ENCODE measurements at regions not wholly inside any gene's neighbourhood (a gene's known extent, or its start where the extent isn't known, plus 50 kb on each side); places are given as distances from the start of the nearest gene placed in this dataset.

- DNase-seq = peak; percentile 5
Observed at GRCh38 chr1:214824763-214825162, 221.8 kb downstream of the CENPF start.

DNA sequence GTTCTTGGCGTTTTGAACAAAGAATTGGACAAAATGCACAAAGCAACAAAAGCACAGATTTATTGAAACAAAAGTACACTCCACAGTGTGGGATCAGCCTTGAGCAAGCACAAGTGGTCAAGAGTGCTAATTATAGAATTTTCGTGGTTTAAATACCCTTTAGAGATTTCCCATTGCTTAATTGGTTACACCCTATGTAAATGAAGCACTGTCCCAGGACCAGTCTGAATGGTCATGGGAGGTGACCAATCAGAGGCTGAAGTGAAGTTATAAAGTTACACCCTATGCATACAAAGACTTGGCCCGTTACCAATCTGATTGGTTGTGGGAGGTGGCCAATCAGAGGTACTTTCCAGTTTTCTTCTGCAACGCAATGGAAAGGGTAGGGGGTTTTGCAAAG is 223.6 kb downstream of the CENPF start:
- no peak for DNase-seq

DNA sequence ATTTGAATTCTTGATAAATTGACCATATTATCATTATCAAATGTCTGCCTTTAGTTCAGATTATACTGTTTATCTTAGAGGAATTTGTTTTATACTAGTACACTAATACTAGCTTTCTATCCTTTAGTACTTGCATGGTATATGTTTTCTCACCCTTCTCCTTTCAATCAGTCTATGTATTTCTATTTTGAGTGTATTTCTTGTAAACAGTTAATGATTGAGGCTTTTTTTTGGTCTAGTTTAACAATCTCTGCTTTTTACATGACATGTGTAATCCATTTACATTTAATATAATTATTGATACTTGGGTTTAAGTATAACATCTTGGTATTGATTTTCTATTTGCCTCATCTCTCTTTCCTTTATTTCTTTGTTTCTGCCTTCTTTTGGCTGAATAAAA is 224.9 kb downstream of the CENPF start:
- no peak for DNase-seq

GRCh38 chr1:214830941-214831340 is 227.9 kb downstream of the CENPF start:
- DNase-seq = no peak

DNA sequence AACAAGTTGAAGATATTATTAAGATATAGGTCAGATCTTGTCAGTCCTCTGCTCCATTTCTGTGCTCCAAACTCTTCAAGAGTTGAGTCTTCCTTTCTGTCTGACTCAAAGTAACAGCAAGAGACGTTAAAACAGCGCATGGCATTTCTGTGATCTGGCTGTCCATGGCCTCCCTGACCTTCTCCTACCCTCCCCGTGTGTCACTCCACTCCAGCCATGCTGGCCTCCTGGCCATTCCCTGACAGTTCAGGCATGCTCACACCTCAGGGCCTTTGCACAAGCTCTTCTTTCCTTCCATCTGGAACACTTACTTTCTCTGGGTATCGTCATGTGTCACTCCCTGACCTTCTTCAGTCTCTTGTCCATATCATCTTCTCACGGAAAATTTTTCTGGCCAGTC is 229.0 kb downstream of the CENPF start:
- DNase-seq = no peak

DNA sequence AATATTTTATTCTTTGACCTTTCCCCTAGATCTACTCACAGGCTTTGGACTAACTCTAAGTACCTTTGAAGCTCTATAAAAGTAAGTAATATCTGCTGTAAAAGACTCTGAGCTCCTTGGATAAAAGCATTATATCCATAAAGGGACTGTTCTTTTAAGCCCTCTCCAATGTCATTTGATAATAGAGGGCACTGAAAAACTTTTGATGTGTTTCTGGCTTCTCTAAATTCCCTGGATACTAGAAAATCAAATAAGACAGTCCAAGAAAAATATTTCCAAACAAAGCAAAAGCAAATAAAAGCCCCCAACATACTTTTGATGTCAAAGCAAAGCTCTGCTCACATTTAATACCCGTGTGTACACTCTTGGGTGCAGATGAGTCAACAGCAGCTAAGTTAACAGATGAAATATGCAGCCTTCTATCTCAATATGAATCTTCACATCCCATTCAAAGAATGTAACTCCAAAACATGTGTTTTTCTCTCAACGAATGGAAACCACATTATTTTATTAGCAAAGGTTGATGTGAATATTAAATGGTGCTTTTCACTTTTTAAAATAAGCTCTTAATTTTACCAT is 230.3 kb downstream of the CENPF start:
- no peak for DNase-seq

DNA sequence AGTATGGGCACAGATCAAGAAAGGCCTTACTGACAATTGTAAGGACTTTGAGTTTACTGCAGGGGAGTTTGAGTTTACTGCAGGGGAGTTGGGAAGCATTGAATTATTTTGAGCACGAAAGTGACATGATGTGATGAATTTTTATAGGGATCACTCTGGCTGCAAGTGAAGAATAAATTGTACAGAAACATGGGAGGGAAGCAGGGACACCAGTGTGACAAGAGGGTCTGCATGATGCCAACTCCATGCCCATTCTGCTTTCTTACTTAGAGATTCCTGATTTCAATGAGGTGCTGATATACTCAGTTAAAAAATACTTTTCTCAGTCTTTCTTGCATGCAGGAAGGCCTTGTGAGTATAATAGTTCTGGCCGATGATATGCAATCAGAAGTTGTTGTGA is 234.4 kb downstream of the CENPF start:
- DNase-seq = no peak

- DNase-seq = no peak
Observed at GRCh38 chr1:214838351-214838750, 235.4 kb downstream of the CENPF start.

GRCh38 chr1:214840356-214840755 is 237.4 kb downstream of the CENPF start:
- DNase-seq = no peak

GRCh38 chr1:214842856-214843255 is 239.7 kb upstream of the KCNK2 start:
- DNase-seq = no peak

DNA sequence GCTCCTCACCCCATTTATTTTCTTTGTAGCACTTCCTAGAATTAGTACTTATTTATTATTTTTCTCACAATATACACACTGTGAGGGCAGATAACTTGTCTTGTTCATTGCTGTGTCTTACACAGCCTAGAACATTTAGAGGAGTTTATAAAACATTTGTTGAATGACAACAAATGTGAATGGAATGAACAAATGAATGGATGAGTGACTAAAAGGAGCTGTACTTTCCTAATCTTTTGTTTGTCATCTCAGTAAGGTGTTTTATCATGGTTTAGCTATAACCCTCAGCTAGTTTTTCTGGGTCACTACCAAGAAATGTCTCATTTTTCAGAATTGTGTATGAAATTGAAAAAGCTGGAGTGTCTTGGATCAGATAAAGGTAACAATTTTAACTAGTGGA is 239.3 kb upstream of the KCNK2 start:
- no peak for DNase-seq

DNA sequence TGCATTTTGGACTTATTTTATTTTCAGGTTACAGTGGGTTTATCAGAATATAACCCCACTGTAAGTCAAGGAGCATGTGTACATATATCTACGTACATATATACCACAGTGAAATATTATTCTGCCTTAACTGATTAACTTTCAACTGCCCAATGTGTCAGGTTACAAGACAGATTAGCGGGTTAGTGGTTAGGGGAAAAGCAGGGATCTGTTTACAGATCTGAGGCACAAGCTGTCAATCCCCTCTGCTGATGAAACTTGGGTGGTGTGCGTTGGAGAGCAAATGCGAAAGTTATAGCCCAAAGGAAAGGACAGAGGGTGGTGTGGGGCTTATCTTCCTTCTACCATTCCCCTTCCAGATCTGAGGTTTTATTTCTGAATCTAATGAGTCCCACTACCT is 238.2 kb upstream of the KCNK2 start:
- no peak for DNase-seq

GRCh38 chr1:214846276-214846675 is 236.3 kb upstream of the KCNK2 start:
- DNase-seq = no peak

- DNase-seq = no peak
Observed at GRCh38 chr1:214847071-214847810, 235.3 kb upstream of the KCNK2 start.

GRCh38 chr1:214848101-214848500 is 234.4 kb upstream of the KCNK2 start:
- no peak for DNase-seq

DNA sequence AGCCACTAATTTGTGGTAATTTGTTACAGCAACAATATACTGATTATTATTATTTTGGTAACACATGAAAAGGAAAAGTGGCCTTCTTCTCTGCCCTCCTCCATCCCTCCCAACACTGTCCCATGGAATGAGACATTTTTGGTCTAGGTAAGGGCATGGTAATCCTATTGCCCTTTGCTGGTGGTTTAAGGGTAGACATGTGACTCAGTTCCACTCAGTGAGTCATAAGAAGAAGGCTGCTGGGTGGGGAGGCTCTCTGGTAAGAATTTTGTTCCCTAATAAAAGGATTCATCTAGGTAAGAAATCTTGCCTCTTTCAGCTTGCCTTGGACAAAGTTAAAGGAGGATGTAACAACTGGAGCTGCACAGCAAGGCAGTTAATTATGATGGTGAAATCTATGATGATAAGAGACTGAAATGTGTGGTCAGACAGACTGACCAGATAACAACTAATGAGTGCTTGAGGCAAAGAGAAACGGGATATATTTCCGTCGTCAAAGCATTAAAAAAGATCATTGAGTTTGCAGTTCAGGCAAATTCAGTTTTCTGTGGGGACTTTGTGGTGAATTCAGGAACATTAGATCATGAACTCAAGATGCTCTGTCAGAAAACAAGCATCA is 232.0 kb upstream of the KCNK2 start:
- DNase-seq = no peak

- DNase-seq = no peak
Observed at GRCh38 chr1:214853340-214853739, 229.2 kb upstream of the KCNK2 start.

- DNase-seq = no peak
Observed at GRCh38 chr1:214854126-214854875, 228.2 kb upstream of the KCNK2 start.

DNA sequence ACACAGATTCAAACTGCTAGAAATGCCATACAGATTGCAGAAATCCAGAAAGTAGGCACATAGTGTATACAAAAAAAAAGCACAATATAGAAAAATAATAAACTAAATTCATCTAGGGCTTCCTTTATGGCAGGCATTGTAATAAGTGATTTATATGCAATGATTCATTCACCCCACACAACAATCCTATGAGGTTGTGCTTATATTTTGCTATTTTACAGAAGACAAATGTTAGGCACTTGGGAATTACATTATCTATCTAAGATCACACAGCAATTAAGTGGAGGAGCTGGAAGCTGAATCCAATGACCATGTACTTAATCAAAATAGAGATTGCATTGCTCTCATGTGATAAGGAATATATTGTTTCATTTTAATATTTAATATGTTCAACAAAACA is 225.7 kb upstream of the KCNK2 start:
- DNase-seq = no peak

- no peak for DNase-seq
Observed at GRCh38 chr1:214857716-214858115, 224.8 kb upstream of the KCNK2 start.

DNA sequence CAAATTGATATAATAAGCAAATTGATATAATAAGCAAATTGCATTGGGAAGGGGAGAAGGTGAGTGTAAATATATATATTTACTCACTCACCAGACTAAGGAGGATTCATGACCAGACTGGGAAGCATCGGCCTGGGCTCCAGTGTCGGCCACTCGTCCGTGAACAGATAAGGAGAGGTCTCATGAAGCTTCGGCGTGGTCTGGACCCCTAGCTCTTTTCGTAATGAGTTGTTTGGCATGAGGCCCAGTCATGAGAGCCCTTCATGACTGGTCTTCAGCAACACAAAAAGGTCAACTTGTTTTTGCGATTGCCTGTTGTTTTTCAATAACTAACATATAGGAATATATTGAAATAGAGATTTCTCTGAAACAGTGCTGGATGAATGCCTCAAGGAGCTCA is 222.9 kb upstream of the KCNK2 start:
- DNase-seq = no peak

DNA sequence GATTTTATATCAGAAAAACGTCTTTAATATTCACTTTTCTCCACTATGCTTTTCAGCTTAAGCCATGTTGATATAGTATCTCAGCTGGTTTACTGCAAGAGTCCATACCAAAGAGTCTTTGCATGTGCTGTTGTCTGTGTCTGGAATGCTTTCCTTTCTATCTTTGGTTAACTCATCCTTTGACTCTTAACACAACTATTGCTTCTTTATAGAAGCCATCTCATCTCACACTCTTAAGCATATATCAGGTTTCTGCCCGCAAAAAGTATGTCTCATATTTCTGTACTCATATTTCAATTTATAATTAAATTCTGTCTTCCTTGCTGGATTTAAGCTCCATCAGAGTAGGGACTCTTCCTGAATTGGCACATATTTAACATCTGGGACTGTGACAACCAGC is 220.9 kb upstream of the KCNK2 start:
- DNase-seq = no peak

DNA sequence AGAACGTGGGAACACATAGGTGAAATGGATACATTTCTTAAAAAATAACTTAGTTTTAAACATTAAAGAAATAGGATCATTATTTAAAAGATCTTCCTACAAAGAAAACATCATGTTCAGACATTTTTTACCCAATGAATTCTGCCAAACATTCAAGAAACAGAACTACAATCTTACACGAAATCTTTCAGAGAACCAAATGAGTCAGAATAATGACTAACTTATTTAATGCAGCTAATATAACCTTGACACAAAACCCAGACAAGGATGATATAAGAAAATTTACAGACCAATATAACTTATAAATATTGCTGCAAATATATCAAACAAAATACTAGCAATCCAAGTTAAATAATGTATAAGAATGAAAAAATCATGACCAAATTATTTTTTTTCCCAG is 220.1 kb upstream of the KCNK2 start:
- DNase-seq = no peak
